Astrocyte of the spinal cord (primary cell): ENCODE measurements at regions not wholly inside any gene's neighbourhood (a gene's known extent, or its start where the extent isn't known, plus 50 kb on each side); places are given as distances from the start of the nearest gene placed in this dataset.

Experiments used
- DNase-seq: peaks from one replicate; pipeline ENCODE4 v3.0.0; 2011; ENCODE audit warnings: low read depth, low spot score
- H3K4me3 ChIP-seq: 2 replicates; pipeline ENCODE4 v1.5.1; 2011; ENCODE audit warnings: low read depth, mild to moderate bottlenecking, low read length, moderate library complexity
- CTCF ChIP-seq: IDR thresholded peaks from 2 replicates; pipeline ENCODE4 v1.5.1; 2012; ENCODE audit warnings: low read depth, mild to moderate bottlenecking, low read length, inconsistent platforms
- in situ Hi-C: cut with HindIII; loops from 2 replicates; pipeline ENCODE4 v1.10.0; 2017; ENCODE audit warnings: low sequenced_read_pairs

- DNase-seq = no peak
- in situ Hi-C loops = no loop called here
- TF ChIP-seq CTCF = no peak
- H3K4me3 ChIP-seq = no peak overlapping the region
These were observed 966.3 kb upstream of the POU3F3 start for GRCh38 chr2:103887625-103888024.

GRCh38 chr2:103896182-103896581 is 957.7 kb upstream of the POU3F3 start:
- no peak overlapping the region for H3K4me3 ChIP-seq
- no peak for DNase-seq
- TF ChIP-seq CTCF = no peak
- in situ Hi-C loops = no loop called here

- no peak for DNase-seq
- no peak for TF ChIP-seq CTCF
- in situ Hi-C loops = no loop called here
- no peak overlapping the region for H3K4me3 ChIP-seq
These were observed 955.4 kb upstream of the POU3F3 start for GRCh38 chr2:103898561-103898960.

- H3K4me3 ChIP-seq = no peak overlapping the region
- TF ChIP-seq CTCF = no peak
- DNase-seq = no peak
- in situ Hi-C loops = no loop called here
These were observed 951.6 kb upstream of the POU3F3 start for GRCh38 chr2:103902347-103902746.

GRCh38 chr2:103921161-103921560 is 932.8 kb upstream of the POU3F3 start:
- in situ Hi-C loops = no loop called here
- no peak for TF ChIP-seq CTCF
- H3K4me3 ChIP-seq = no peak overlapping the region
- no peak for DNase-seq

- no peak for DNase-seq
- in situ Hi-C loops = no loop called here
- no peak for TF ChIP-seq CTCF
- H3K4me3 ChIP-seq = no peak overlapping the region
These were observed 911.7 kb upstream of the POU3F3 start for GRCh38 chr2:103942199-103942598.

- in situ Hi-C loops = no loop called here
- no peak for TF ChIP-seq CTCF
- DNase-seq = no peak
- H3K4me3 ChIP-seq = no peak overlapping the region
These were observed 908.8 kb upstream of the POU3F3 start for GRCh38 chr2:103945083-103945482.
